Prostate gland (tissue), 2 donors: ENCODE measurements at regions not wholly inside any gene's neighbourhood (a gene's known extent, or its start where the extent isn't known, plus 50 kb on each side); places are given as distances from the start of the nearest gene placed in this dataset.

Experiments
- DNase-seq: peaks from one replicate; pipeline ENCODE4 v3.0.0-alpha.2; 2019; ENCODE audit warnings: low spot score
- H3K27ac ChIP-seq, 2 donors: fragments of 200-600 bp; sonication (generic); 2 replicates each; pipeline ENCODE4 v1.5.1; 2017 to 2019
- H3K27me3 ChIP-seq: fragments of 200-600 bp; sonication (generic); replicated peaks from 2 replicates; pipeline ENCODE4 v1.5.1; 2019; ENCODE audit not compliant: insufficient read depth
- H3K36me3 ChIP-seq, 2 donors: fragments of 200-600 bp; sonication (generic); 1 replicate in 1 of 2; 2 replicates in 1 of 2; pipeline versions ENCODE4 v1.5.1 to v1.8.1; 2017 to 2019
- H3K4me1 ChIP-seq: fragments of 200-600 bp; sonication (generic); replicated peaks from 2 replicates; pipeline ENCODE4 v1.5.1; 2019
- H3K4me3 ChIP-seq, 2 donors: fragments of 200-600 bp; sonication (generic); 2 replicates each; pipeline ENCODE4 v1.5.1; 2017 to 2019
- H3K9me3 ChIP-seq: fragments of 200-600 bp; sonication (generic); 2 replicates; pipeline ENCODE4 v1.5.1; 2017
- CTCF ChIP-seq, 4 experiments: fragments of 200-600 bp in 2 of 4; fragments of 450-650 bp in 2 of 4; sonication (generic) in 2 of 4; IDR thresholded peaks; 1 replicate in 3 of 4; 2 replicates in 1 of 4; pipeline ENCODE4 v1.5.1; 2016 to 2019; ENCODE audit warnings: antibody characterized with exemption in 4 of 4, mild to moderate bottlenecking in 2 of 4, moderate library complexity in 2 of 4
- POLR2A ChIP-seq: fragments of 450-650 bp; IDR thresholded peaks from one replicate; pipeline ENCODE4 v1.6.1; 2016; ENCODE audit warnings: antibody characterized with exemption, mild to moderate bottlenecking
- POLR2AphosphoS5 ChIP-seq: sonication (generic); formaldehyde crosslinking; IDR thresholded peaks from one replicate; pipeline ENCODE4 v1.6.1; 2017; ENCODE audit warnings: antibody characterized with exemption
- WGBS: methylation state at CpG from one replicate; pipeline ENCODE4 v1.1.5; 2018; 5-methylcytosine and 5-hydroxymethylcytosine counted together
- intact Hi-C: fragments of 100-400 bp; cut with DNase I; formaldehyde crosslinking; loops from one replicate; pipeline ENCODE4 v1.14.2; 2022

- no peaks in the 10 kb centered on the region for H3K27me3 ChIP-seq
- no peaks in the 10 kb centered on the region for H3K4me1 ChIP-seq
- DNase-seq, result no peak
- no peaks in the 10 kb centered on the region for H3K36me3 ChIP-seq
- no peak overlapping the region for H3K4me3 ChIP-seq
- TF ChIP-seq POLR2A (no peak), CTCF (IDR thresholded peaks at IDR 0.05) (no peak), POLR2AphosphoS5 (no peak)
- no peak overlapping the region for H3K27ac ChIP-seq
- no peaks in the 10 kb centered on the region for H3K9me3 ChIP-seq
- intact Hi-C loops, result no loop called here
Measured at GRCh38 chr12:67810166-67810565, 161.6 kb downstream of the DYRK2 start.

- no peak for TF ChIP-seq POLR2AphosphoS5
- TF ChIP-seq CTCF (IDR thresholded peaks at IDR 0.05), result no peak
- TF ChIP-seq POLR2A, result no peak
- no peak overlapping the region for H3K27ac ChIP-seq
- intact Hi-C loops, result no loop called here
- H3K27me3 ChIP-seq, result no peaks in the 10 kb centered on the region
- no peak for DNase-seq
- WGBS, result 91% methylated on average over 1 of the region's 1 CpG
- H3K36me3 ChIP-seq, result no peaks in the 10 kb centered on the region
- H3K4me1 ChIP-seq, result no peaks in the 10 kb centered on the region
- no peak overlapping the region for H3K4me3 ChIP-seq
- no peaks in the 10 kb centered on the region for H3K9me3 ChIP-seq
Measured at GRCh38 chr12:67811437-67812361, 163.2 kb downstream of the DYRK2 start.

GRCh38 chr12:67813456-67813904, 164.9 kb downstream of the DYRK2 start:
- TF ChIP-seq POLR2A, result no peak
- intact Hi-C loops, result no loop called here
- WGBS, result 93% methylated on average over 4 of the region's 4 CpGs
- no peak for DNase-seq
- Histone ChIP-seq H3K4me3 (no peak overlapping the region), H3K36me3 (no peaks in the 10 kb centered on the region), H3K4me1 (no peaks in the 10 kb centered on the region), H3K27ac (no peak overlapping the region), H3K27me3 (no peaks in the 10 kb centered on the region), H3K9me3 (no peaks in the 10 kb centered on the region)

GRCh38 chr12:67816269-67816668, 167.7 kb downstream of the DYRK2 start:
- H3K36me3 ChIP-seq, result no peaks in the 10 kb centered on the region
- WGBS, result 96% methylated on average over 2 of the region's 2 CpGs
- no peak overlapping the region for H3K4me3 ChIP-seq
- no peaks in the 10 kb centered on the region for H3K4me1 ChIP-seq
- intact Hi-C loops, result no loop called here
- DNase-seq, result no peak
- H3K27me3 ChIP-seq, result no peaks in the 10 kb centered on the region
- no peaks in the 10 kb centered on the region for H3K9me3 ChIP-seq
- H3K27ac ChIP-seq, result no peak overlapping the region
- TF ChIP-seq POLR2AphosphoS5 (no peak), POLR2A (no peak), CTCF (IDR thresholded peaks at IDR 0.05) (no peak)

- intact Hi-C loops, result no loop called here
- H3K36me3 ChIP-seq, result no peaks in the 10 kb centered on the region
- H3K27me3 ChIP-seq, result no peaks in the 10 kb centered on the region
- H3K9me3 ChIP-seq, result no peaks in the 10 kb centered on the region
- H3K4me1 ChIP-seq, result no peaks in the 10 kb centered on the region
- no peak overlapping the region for H3K27ac ChIP-seq
- DNase-seq, result no peak
- 87% methylated on average over 2 of the region's 2 CpGs for WGBS
- TF ChIP-seq CTCF (IDR thresholded peaks at IDR 0.05), result no peak
- TF ChIP-seq POLR2AphosphoS5, result no peak
- no peak for TF ChIP-seq POLR2A
- no peak overlapping the region for H3K4me3 ChIP-seq
Measured at GRCh38 chr12:67818459-67818903, 169.9 kb downstream of the DYRK2 start.
